AG10803 (cell line): ENCODE measurements at regions not wholly inside any gene's neighbourhood (a gene's known extent, or its start where the extent isn't known, plus 50 kb on each side); places are given as distances from the start of the nearest gene placed in this dataset.

Experiments
- DNase-seq: peaks from one replicate; pipeline ENCODE4 v3.0.0; 2010; ENCODE audit warnings: low read depth
- H3K4me3 ChIP-seq: 2 replicates; pipeline ENCODE4 v1.5.1; 2011; ENCODE audit warnings: mild to moderate bottlenecking, low read length, control low read depth
- TF ChIP-seq, protein P1 (sequence below): conservative IDR thresholded peaks from 2 replicates; pipeline ENCODE4 v1.5.1; 2011; ENCODE audit warnings: mild to moderate bottlenecking, low read length, control low read depth, inconsistent platforms

DNA sequence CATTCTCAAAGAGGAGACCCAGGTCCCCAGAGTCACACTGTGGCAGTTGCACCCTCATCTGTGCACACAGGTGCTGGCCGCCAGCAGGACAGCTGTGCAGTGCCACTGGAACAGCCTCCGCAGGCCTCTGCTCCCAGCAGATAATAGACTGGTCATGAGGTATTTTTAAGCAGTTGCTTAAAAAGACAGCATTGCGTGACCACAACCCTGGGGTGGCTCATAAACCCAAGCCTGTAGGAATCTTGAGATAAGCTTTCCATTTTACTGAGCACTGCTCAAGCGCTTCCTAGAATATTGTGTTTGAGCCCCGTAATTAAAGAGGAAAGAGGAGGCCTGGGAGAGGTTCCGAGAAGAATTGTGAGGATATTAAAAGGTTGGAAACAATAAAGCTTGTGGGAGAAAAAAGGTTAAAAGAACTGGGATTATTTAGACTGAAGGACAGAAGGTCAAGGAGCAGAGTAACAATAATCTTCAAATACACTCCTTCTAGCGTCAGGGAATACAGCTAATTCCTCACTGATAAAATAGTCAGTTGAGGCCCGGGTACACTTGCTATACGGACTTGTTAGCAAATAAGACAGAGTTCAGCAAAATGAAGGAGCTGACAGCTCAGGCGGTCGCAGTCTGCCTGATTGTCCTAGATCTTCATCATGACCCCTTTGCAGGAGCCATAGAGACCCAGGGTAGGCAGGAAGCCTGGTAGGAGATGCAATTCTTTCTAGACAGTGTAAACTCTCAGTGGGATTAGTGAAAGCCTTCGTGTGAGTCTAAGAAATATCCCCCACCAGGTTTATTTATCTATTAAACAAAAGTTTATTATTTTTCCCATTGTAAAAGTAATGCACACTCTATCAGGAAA, 86.2 kb upstream of the KIT start:
- H3K4me3 ChIP-seq, result no peak overlapping the region
- DNase-seq, result no peak
- TF ChIP-seq, protein P1, sequence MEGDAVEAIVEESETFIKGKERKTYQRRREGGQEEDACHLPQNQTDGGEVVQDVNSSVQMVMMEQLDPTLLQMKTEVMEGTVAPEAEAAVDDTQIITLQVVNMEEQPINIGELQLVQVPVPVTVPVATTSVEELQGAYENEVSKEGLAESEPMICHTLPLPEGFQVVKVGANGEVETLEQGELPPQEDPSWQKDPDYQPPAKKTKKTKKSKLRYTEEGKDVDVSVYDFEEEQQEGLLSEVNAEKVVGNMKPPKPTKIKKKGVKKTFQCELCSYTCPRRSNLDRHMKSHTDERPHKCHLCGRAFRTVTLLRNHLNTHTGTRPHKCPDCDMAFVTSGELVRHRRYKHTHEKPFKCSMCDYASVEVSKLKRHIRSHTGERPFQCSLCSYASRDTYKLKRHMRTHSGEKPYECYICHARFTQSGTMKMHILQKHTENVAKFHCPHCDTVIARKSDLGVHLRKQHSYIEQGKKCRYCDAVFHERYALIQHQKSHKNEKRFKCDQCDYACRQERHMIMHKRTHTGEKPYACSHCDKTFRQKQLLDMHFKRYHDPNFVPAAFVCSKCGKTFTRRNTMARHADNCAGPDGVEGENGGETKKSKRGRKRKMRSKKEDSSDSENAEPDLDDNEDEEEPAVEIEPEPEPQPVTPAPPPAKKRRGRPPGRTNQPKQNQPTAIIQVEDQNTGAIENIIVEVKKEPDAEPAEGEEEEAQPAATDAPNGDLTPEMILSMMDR, result no peak

DNA sequence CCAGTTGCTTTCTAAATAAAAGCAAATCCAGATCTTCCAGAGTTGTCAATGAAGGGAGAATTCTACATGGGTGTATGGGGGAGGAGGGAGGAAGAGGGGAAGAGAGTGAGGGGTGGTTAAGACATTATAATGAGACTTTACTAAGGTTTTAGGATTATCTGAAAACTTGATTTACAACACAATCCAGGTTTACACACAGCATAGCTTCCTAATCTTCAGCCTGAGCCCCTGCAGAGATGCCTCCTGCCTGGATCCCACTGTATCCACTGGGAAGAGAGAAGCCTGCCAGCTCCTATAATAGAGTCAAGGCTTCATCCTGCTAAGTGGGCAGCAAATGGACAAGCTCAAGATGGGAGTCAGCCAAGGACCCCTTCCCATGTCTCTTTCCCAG, 85.6 kb upstream of the KIT start:
- H3K4me3 ChIP-seq, result no peak overlapping the region
- DNase-seq, result no peak
- TF ChIP-seq, protein P1, result no peak

DNA sequence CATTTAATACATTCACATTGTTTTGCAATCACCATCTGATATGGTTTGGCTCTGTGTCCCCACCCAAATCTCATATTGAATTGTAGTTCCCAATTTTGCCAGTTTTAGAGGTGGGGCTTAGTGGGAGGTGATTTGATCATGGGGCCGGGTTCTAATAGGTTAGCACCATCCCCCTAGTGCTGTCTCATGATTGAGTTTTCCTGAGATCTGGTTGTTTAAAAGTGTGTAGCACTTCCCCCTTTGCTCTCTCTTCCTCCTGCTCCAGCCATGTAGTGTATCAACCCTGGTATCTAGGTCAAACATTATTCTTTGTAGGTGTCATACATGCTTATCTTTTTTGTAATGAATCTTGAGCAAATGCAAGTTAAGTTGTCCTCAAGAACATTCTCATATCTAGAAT, 83.3 kb upstream of the KIT start:
- TF ChIP-seq, protein P1, result no peak
- no peak for DNase-seq
- H3K4me3 ChIP-seq, result no peak overlapping the region

DNA sequence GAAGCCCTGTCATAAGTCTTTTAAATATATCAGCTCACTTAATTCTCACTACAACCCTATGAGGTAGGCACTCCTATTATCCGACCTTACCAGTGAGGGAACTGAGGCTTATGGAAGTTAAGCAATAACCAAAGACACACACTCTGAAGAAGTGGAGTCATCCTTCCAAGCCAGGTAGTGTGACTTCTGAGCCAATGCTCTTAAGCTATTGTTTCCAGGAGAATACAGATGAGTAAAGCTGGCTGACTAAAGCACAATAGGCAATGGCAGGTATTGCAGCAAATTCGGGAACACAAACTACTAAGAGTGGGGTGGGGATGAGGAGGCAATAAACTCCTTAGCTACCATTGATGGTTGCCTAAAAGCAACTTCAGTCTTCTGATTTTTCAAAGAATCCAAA, 81.8 kb upstream of the KIT start:
- DNase-seq, result no peak
- TF ChIP-seq, protein P1, result no peak
- H3K4me3 ChIP-seq, result no peak overlapping the region

DNA sequence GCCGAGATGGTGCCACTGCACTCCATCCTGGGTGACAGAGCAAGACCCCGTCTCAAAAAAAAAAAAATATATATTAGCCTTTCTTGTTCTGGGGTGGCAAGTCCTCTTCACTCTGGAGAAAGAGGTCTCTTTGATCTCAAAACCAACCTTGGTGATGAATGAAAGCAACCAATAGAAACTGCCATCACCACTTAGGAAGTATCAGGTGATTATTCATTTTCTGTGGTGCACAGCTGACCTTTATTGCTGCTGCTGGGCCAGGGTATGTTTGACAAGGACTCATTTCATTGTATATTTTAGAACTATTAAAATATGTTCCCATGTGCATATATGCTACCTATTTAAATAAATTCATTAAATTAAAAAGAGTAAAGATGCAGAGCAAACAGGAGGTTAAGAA, 76.0 kb upstream of the KIT start:
- no peak for DNase-seq

DNA sequence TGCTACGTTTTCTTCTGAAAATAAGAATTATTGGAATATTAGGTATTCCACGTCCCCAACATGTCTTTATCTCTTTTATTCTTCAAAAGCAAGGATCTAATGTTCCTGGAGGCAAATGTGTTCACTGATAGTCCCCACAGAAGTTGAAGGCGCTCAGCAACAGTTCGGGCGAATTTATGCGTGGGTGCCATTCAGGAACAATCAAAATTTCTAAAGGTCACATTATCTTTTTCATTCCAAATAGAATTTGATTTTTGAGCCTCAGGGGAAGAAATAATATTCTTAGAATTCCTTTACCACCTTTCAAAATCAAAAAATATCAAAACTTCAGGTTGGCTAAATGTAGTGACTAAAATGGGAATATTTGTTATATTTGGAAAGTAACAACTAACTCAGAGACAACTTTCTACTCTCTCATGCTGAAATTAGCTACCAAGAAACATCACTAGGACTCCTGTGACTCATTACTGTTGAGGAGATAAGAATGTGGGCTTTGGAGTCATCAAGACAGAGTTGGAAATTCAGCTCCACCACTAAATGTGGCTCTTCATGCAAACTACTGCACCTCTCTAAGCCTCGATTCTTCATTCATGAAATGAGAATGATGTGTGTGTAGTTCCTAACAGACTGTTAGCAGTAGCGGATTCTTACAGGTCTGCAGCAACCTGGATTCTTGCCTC, 72.3 kb upstream of the KIT start:
- TF ChIP-seq, protein P1, result no peak
- peak; percentile 34 for DNase-seq
- no peak overlapping the region for H3K4me3 ChIP-seq

More for the DNA sequence above, 76.0 kb upstream of the KIT start:
- no peak overlapping the region for H3K4me3 ChIP-seq
- TF ChIP-seq, protein P1, result no peak
